ENCODE measurements at regions not wholly inside any gene's neighbourhood (a gene's known extent, or its start where the extent isn't known, plus 50 kb on each side); places are given as distances from the start of the nearest gene placed in this dataset.

DNA sequence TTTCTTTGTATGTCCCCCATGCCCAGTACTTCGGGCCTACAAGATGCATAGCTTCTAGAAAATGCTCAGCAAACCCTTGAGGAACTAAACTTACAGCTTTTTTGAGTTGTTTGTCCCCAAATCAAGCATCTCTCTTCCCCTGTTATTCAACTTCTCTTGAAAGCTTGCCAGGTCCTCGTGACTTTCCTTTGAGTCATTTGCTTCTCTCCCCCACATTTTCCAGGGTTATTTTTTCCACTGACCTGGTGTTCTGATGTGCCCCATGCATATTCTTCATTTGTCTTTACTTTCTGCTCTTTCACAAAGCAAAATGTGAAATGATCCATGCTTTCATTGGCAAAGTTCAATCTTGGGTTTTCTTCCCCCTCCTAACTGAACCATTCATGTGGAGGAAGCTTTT, 204.8 kb downstream of the TFAP2A start:
- Histone ChIP-seq H3K9me3 (ENCODE audit: severe bottlenecking) (no peaks in the 10 kb centered on the region), H3K4me3 (ENCODE audit: severe bottlenecking) (no peak overlapping the region), H3K4me1 (ENCODE audit: insufficient read depth, poor library complexity, severe bottlenecking) (peaks cover 5% of the 10 kb centered on the region), H3K36me3 (ENCODE audit: low read depth) (no peaks in the 10 kb centered on the region), H3K27ac (ENCODE audit: poor library complexity, severe bottlenecking) (no peak overlapping the region), H3K27me3 (ENCODE audit: insufficient read depth, poor library complexity, severe bottlenecking) (no peaks in the 10 kb centered on the region)
- TF ChIP-seq, protein P1, sequence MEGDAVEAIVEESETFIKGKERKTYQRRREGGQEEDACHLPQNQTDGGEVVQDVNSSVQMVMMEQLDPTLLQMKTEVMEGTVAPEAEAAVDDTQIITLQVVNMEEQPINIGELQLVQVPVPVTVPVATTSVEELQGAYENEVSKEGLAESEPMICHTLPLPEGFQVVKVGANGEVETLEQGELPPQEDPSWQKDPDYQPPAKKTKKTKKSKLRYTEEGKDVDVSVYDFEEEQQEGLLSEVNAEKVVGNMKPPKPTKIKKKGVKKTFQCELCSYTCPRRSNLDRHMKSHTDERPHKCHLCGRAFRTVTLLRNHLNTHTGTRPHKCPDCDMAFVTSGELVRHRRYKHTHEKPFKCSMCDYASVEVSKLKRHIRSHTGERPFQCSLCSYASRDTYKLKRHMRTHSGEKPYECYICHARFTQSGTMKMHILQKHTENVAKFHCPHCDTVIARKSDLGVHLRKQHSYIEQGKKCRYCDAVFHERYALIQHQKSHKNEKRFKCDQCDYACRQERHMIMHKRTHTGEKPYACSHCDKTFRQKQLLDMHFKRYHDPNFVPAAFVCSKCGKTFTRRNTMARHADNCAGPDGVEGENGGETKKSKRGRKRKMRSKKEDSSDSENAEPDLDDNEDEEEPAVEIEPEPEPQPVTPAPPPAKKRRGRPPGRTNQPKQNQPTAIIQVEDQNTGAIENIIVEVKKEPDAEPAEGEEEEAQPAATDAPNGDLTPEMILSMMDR (IDR thresholded peaks at IDR 0.05; ENCODE audit: poor library complexity, severe bottlenecking), result no peak
- DNase-seq (ENCODE audit: low spot score), result no peak
- ATAC-seq (ENCODE audit: low read depth), result 0 out of 3 replicates have a peak, but pooled peaks have one; percentile 48

DNA sequence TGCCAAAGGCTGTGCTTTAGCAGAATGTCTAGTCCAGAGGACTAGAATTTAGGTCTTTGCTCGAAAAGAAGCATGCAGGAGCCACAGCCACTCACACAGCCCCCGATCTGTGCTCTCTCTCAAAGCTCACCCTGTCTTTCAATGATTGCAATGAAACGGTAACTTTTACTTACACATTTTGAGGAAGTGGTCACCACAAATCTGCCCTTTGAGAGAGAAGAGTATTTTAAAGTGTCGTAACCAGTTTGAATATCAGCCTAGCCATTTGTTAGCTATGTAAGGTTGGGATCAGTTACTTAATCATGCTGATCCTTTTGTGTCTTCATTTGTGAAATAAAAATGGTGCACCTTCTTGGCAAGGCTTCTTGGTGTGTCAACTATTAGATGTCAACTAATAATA, 209.0 kb downstream of the TFAP2A start:
- no peak for ATAC-seq (ENCODE audit: low read depth)
- TF ChIP-seq, protein P1 (IDR thresholded peaks at IDR 0.05; ENCODE audit: poor library complexity, severe bottlenecking), result no peak
- Histone ChIP-seq H3K36me3 (ENCODE audit: low read depth) (no peaks in the 10 kb centered on the region), H3K4me1 (ENCODE audit: insufficient read depth, poor library complexity, severe bottlenecking) (peaks cover 12% of the 10 kb centered on the region), H3K9me3 (ENCODE audit: severe bottlenecking) (no peaks in the 10 kb centered on the region), H3K27me3 (ENCODE audit: insufficient read depth, poor library complexity, severe bottlenecking) (no peaks in the 10 kb centered on the region), H3K27ac (ENCODE audit: poor library complexity, severe bottlenecking) (no peak overlapping the region), H3K4me3 (ENCODE audit: severe bottlenecking) (no peak overlapping the region)
- DNase-seq (ENCODE audit: low spot score), result no peak

DNA sequence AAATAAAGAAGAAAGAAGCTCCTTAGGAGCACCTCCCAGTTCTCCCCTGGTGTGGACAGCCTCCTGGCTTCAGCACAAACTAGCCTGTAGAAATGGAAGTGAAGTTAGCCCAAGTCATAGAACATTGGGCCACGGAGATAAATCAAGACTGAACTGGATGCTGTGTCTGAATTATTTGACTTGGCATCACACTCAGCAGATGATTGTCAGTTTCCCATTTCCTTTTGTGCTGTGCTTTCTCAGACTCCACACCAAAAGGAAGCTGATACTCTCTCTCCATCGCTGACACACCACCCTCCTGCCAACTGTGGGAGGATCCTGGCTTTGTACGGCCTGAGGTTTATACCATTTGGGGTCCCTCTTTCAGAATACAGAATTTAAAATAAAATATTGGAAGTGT, 209.8 kb downstream of the TFAP2A start:
- peaks cover 8% of the 10 kb centered on the region for H3K4me1 ChIP-seq (ENCODE audit: insufficient read depth, poor library complexity, severe bottlenecking)
- no peaks in the 10 kb centered on the region for H3K27me3 ChIP-seq (ENCODE audit: insufficient read depth, poor library complexity, severe bottlenecking)
- no peaks in the 10 kb centered on the region for H3K9me3 ChIP-seq (ENCODE audit: severe bottlenecking)
- TF ChIP-seq, protein P1 (IDR thresholded peaks at IDR 0.05; ENCODE audit: poor library complexity, severe bottlenecking), result no peak
- H3K27ac ChIP-seq (ENCODE audit: poor library complexity, severe bottlenecking), result no peak overlapping the region
- H3K36me3 ChIP-seq (ENCODE audit: low read depth), result no peaks in the 10 kb centered on the region
- DNase-seq (ENCODE audit: low spot score) (no peak), ATAC-seq (ENCODE audit: low read depth) (no peak)
- H3K4me3 ChIP-seq (ENCODE audit: severe bottlenecking), result no peak overlapping the region

DNA sequence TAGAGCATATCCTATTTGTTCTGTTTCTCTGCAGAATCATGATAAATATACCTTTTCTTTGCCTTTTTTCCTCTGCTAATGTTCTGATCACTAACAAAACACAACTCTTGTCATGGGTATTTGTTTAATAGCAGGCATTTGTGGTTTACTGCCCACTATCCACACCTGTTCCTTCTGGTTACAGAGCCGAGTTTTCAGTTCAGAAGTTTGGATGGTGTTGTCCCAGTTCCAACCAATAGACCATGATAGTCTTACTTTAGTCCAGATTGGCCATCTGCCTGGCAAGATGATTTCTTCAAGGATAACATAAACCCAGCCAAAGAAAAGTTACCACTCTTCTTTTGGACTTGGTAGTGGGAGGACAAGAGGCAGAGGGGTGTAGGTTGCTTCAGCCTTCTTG, 211.2 kb downstream of the TFAP2A start:
- Histone ChIP-seq H3K4me3 (ENCODE audit: severe bottlenecking) (no peak overlapping the region), H3K9me3 (ENCODE audit: severe bottlenecking) (no peaks in the 10 kb centered on the region), H3K36me3 (ENCODE audit: low read depth) (no peaks in the 10 kb centered on the region), H3K27ac (ENCODE audit: poor library complexity, severe bottlenecking) (no peak overlapping the region), H3K4me1 (ENCODE audit: insufficient read depth, poor library complexity, severe bottlenecking) (peaks cover 7% of the 10 kb centered on the region), H3K27me3 (ENCODE audit: insufficient read depth, poor library complexity, severe bottlenecking) (no peaks in the 10 kb centered on the region)
- TF ChIP-seq, protein P1 (IDR thresholded peaks at IDR 0.05; ENCODE audit: poor library complexity, severe bottlenecking), result no peak
- ATAC-seq (ENCODE audit: low read depth), result no peak
- DNase-seq (ENCODE audit: low spot score), result no peak

DNA sequence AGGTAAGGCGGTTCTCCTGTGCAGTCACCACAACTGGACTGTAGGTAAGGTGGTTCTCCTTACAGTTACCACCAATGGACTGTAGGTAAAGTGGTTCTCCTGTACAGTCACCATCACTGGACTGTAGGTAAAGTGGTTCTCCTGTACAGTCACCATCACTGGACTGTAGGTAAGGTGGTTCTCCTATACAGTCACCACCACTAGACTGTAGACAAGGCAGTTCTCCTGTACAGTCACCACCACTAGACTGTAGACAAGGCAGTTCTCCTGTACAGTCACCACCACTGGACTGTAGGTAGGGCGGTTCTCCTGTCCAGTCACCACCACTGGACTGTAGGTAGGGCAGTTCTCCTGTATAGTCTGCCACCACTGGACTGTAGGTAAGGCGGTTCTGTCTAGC, 212.3 kb downstream of the TFAP2A start:
- DNase-seq (ENCODE audit: low spot score) (no peak), ATAC-seq (ENCODE audit: low read depth) (no peak)
- Histone ChIP-seq H3K27me3 (ENCODE audit: insufficient read depth, poor library complexity, severe bottlenecking) (no peaks in the 10 kb centered on the region), H3K9me3 (ENCODE audit: severe bottlenecking) (no peaks in the 10 kb centered on the region), H3K4me3 (ENCODE audit: severe bottlenecking) (no peak overlapping the region), H3K27ac (ENCODE audit: poor library complexity, severe bottlenecking) (peak overlapping the region; percentile 21), H3K36me3 (ENCODE audit: low read depth) (no peaks in the 10 kb centered on the region), H3K4me1 (ENCODE audit: insufficient read depth, poor library complexity, severe bottlenecking) (peaks cover 7% of the 10 kb centered on the region)
- TF ChIP-seq, protein P1 (IDR thresholded peaks at IDR 0.05; ENCODE audit: poor library complexity, severe bottlenecking), result no peak
